ENCODE measurements at regions not wholly inside any gene's neighbourhood (a gene's known extent, or its start where the extent isn't known, plus 50 kb on each side); places are given as distances from the start of the nearest gene placed in this dataset.

DNA sequence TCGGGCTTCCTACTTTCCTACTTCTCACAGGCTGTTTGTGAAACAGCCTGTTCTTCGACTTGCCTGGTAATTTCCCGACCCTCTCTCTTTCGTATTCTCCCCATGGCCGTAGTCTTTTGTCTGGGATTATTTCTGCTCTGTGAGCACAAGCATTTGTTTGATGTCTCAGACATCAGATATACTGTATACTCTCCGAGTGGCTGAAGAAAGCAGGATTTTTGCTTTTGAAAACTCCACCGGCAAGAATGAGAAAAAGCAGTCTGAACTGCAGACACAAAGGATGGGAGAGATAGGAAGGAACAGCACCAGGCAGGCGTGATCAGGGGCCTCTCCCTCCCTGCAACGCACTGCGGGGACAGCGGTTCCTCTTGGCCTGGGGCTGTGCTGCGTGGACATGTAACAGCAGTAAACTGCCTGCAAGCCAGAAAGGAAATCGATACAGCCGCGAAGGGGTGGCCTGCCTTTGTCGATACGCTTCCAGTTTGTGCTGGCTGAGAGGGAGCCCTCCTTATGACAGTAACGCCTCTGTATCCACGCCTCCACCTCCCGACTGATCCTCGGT lies 313.9 kb upstream of the TLE4 start:
- no peak for DNase-seq
- Histone ChIP-seq H3K27me3 (peaks cover 39% of the 10 kb centered on the region), H3K27ac (no peak overlapping the region), H3K9me3 (no peaks in the 10 kb centered on the region), H3K4me1 (peaks cover 0 to 14% (median 8%) of the 10 kb centered on the region in 4 donors), H3K36me3 (no peaks in the 10 kb centered on the region), H3K4me3 (no peak overlapping the region)
- in situ Hi-C loops (cut with MboI; ENCODE audit: low pct_ligation_motif_present in 1 of 4, low pct_unique_long_range_greater_than_20kb in 1 of 4, low sequenced_read_pairs in 3 of 4): no loop called here
- intact Hi-C loops (cut with DNase I; ENCODE audit: low total_unique reads): no loop called here
- 53 to 64% methylated on average over 20 to 21 of the region's 21 CpGs for WGBS, 2 donors (ENCODE audit: low coverage in 1 of 2)
- TF ChIP-seq EP300 (IDR thresholded peaks at IDR 0.05; ENCODE audit: low read depth) (no peak), POLR2A (IDR thresholded peaks at IDR 0.05) (no peak), POLR2AphosphoS5 (IDR thresholded peaks at IDR 0.05) (no peak)
- TF ChIP-seq, protein P1, sequence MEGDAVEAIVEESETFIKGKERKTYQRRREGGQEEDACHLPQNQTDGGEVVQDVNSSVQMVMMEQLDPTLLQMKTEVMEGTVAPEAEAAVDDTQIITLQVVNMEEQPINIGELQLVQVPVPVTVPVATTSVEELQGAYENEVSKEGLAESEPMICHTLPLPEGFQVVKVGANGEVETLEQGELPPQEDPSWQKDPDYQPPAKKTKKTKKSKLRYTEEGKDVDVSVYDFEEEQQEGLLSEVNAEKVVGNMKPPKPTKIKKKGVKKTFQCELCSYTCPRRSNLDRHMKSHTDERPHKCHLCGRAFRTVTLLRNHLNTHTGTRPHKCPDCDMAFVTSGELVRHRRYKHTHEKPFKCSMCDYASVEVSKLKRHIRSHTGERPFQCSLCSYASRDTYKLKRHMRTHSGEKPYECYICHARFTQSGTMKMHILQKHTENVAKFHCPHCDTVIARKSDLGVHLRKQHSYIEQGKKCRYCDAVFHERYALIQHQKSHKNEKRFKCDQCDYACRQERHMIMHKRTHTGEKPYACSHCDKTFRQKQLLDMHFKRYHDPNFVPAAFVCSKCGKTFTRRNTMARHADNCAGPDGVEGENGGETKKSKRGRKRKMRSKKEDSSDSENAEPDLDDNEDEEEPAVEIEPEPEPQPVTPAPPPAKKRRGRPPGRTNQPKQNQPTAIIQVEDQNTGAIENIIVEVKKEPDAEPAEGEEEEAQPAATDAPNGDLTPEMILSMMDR (IDR thresholded peaks at IDR 0.05): no peak

DNA sequence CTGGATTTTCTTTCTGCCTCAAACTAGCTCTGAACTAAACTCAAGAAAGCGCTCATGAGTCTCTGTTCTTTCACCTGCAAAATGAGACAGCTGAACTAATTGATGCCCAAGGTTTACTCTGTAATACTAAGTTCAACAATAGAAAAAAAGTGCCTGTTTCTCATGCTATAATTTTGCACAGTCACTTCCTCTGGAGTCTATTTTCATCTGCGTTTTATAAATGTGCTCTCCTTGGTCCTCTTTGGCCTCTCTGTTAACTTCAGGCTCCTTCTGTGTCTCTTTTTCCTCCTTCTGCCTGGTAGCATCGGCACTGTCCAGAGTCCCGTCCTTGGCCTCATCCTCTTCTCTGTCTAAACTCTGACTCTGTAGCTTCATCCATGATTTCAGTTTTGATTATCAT lies 311.9 kb upstream of the TLE4 start:
- in situ Hi-C loops (cut with MboI; ENCODE audit: low pct_ligation_motif_present in 1 of 4, low pct_unique_long_range_greater_than_20kb in 1 of 4, low sequenced_read_pairs in 3 of 4): no loop called here
- WGBS, 2 donors (ENCODE audit: low coverage in 1 of 2): 60 to 70% methylated on average over 4 of the region's 4 CpGs
- intact Hi-C loops (cut with DNase I; ENCODE audit: low total_unique reads): no loop called here

DNA sequence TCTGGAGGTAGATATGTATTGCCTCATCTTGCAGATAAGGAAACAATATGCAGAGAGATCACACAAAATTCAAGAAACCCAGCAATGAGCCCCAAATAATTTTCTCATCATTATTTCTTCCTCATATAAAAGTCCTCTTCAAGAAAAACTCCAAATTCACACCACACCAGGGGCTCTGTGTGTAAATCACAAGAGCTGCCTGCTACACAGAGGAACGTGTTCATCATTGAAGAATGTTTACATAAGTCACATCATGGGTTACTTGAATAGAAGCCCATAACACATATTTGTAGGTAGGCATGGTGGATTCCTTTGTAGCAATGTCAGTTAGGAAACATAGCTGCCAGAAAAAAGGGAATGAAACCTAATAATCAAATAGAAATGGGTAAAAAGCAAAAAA lies 308.1 kb upstream of the TLE4 start:
- in situ Hi-C loops (cut with MboI; ENCODE audit: low pct_ligation_motif_present in 1 of 4, low pct_unique_long_range_greater_than_20kb in 1 of 4, low sequenced_read_pairs in 3 of 4) (no loop called here), intact Hi-C loops (cut with DNase I; ENCODE audit: low total_unique reads) (no loop called here)
- Histone ChIP-seq H3K36me3 (no peaks in the 10 kb centered on the region), H3K4me1 (no peaks in the 10 kb centered on the region), H3K4me3 (no peak overlapping the region), H3K27ac (no peak overlapping the region), H3K27me3 (peaks cover 3% of the 10 kb centered on the region), H3K9me3 (no peaks in the 10 kb centered on the region)
- 38 to 57% methylated on average over 1 of the region's 1 CpG for WGBS, 2 donors (ENCODE audit: low coverage in 1 of 2)
- no peak for DNase-seq
- TF ChIP-seq POLR2AphosphoS5 (IDR thresholded peaks at IDR 0.05) (no peak), POLR2A (IDR thresholded peaks at IDR 0.05) (no peak), EP300 (IDR thresholded peaks at IDR 0.05; ENCODE audit: low read depth) (no peak)
- TF ChIP-seq, protein P1 (IDR thresholded peaks at IDR 0.05): no peak

More for the DNA sequence above, 311.9 kb upstream of the TLE4 start:
- Histone ChIP-seq H3K9me3 (no peaks in the 10 kb centered on the region), H3K36me3 (no peaks in the 10 kb centered on the region), H3K4me3 (no peak overlapping the region), H3K27ac (no peak overlapping the region), H3K27me3 (peaks cover 39% of the 10 kb centered on the region), H3K4me1 (peaks cover 0 to 14% (median 8%) of the 10 kb centered on the region in 4 donors)
- no peak for TF ChIP-seq POLR2A (IDR thresholded peaks at IDR 0.05)
- TF ChIP-seq POLR2AphosphoS5 (IDR thresholded peaks at IDR 0.05): no peak
- TF ChIP-seq EP300 (IDR thresholded peaks at IDR 0.05; ENCODE audit: low read depth): no peak
- TF ChIP-seq, protein P1 (IDR thresholded peaks at IDR 0.05): no peak
- DNase-seq: no peak

DNA sequence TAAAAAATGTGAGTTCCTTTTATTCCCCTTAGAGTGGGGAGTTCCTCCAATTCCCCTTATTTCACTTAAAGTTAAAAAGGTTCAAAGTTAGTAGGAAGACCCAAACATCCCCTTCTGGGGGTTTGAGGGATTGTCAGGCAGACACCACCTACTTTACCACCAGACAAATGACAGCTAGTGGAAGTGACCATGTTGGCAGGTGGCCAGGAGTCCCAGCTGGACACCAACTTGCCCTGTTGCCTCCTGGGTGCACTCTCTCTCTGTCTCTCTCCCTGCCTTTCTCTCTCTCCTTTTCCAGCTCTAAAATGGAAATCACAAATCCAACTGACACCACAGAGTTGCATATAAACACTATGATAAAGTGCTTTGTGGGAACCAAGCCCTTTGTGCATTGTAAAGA lies 307.7 kb upstream of the TLE4 start:
- in situ Hi-C loops (cut with MboI; ENCODE audit: low pct_ligation_motif_present in 1 of 4, low pct_unique_long_range_greater_than_20kb in 1 of 4, low sequenced_read_pairs in 3 of 4) (no loop called here), intact Hi-C loops (cut with DNase I; ENCODE audit: low total_unique reads) (no loop called here)
- Histone ChIP-seq H3K27ac (no peak overlapping the region), H3K4me3 (no peak overlapping the region), H3K27me3 (peaks cover under 1% of the 10 kb centered on the region), H3K4me1 (no peaks in the 10 kb centered on the region), H3K36me3 (no peaks in the 10 kb centered on the region), H3K9me3 (no peaks in the 10 kb centered on the region)
- DNase-seq: no peak
- TF ChIP-seq EP300 (IDR thresholded peaks at IDR 0.05; ENCODE audit: low read depth): no peak
- TF ChIP-seq POLR2AphosphoS5 (IDR thresholded peaks at IDR 0.05): no peak
- no peak for TF ChIP-seq POLR2A (IDR thresholded peaks at IDR 0.05)
- TF ChIP-seq, protein P1 (IDR thresholded peaks at IDR 0.05): no peak

Measured in transverse colon (tissue), 4 donors.